H1 (cell line): ENCODE measurements at regions not wholly inside any gene's neighbourhood (a gene's known extent, or its start where the extent isn't known, plus 50 kb on each side); places are given as distances from the start of the nearest gene placed in this dataset.

Source experiments
- CTCF ChIA-PET: fragments of 300-600 bp; sonication (Branson Sonifier 250); formaldehyde crosslinking; loops from one replicate; lab custom pipeline; 2021; ENCODE audit not compliant: partially characterized antibody; lab: Charles Lee
- POLR2A ChIA-PET: fragments of 300-600 bp; sonication (Branson Sonifier 250); formaldehyde crosslinking; loops from one replicate; lab custom pipeline; 2021; ENCODE audit warnings: inconsistent platforms; ENCODE audit not compliant: partially characterized antibody; lab: Charles Lee
- DNase-seq, 2 experiments: peaks; one replicate each; pipeline versions ENCODE4 v3.0.0 to v3.0.0-alpha.2; 2010 to 2022; ENCODE audit warnings: low spot score in 2 of 2, low read depth in 1 of 2, mixed read lengths in 1 of 2
- FAIRE-seq: peaks from 2 replicates; lab custom pipeline; 2011; peaks lifted over from hg19 to GRCh38; lab: Jason Lieb, UNC
- H2AFZ ChIP-seq: 2 replicates; pipeline ENCODE4 v1.8.1; 2012; ENCODE audit warnings: low read length, inconsistent platforms
- H2AK5ac ChIP-seq: 2 replicates; pipeline ENCODE4 v1.6.1; 2013; ENCODE audit warnings: low read depth, low read length
- H2BK120ac ChIP-seq: replicated peaks from 2 replicates; pipeline ENCODE3; 2013; ENCODE audit warnings: low read depth, low read length, inconsistent platforms
- H2BK12ac ChIP-seq: 2 replicates; pipeline ENCODE4 v1.6.1; 2013; ENCODE audit warnings: low read depth, low read length
- H2BK15ac ChIP-seq: 2 replicates; pipeline ENCODE4 v1.6.1; 2013; ENCODE audit warnings: low read length
- H2BK20ac ChIP-seq: 2 replicates; pipeline ENCODE4 v1.6.1; 2013; ENCODE audit warnings: low read length
- H2BK5ac ChIP-seq: 2 replicates; pipeline ENCODE4 v1.6.1; 2013; ENCODE audit warnings: low read depth, low read length
- H3K14ac ChIP-seq: 2 replicates; pipeline ENCODE4 v1.6.1; 2013; ENCODE audit warnings: inconsistent platforms; ENCODE audit not compliant: insufficient read length
- H3K18ac ChIP-seq: 2 replicates; pipeline ENCODE4 v1.6.1; 2013; ENCODE audit warnings: low read length; ENCODE audit errors: extremely low read depth
- H3K23ac ChIP-seq: 2 replicates; pipeline ENCODE4 v1.6.1; 2013; ENCODE audit warnings: inconsistent platforms; ENCODE audit not compliant: insufficient read length
- H3K23me2 ChIP-seq: 2 replicates; pipeline ENCODE4 v1.6.1; 2013; ENCODE audit warnings: low read depth, low read length
- H3K27ac ChIP-seq: 2 replicates; pipeline ENCODE4 v1.6.1; 2011; ENCODE audit warnings: low read depth, low read length, inconsistent platforms
- H3K27me3 ChIP-seq, 4 experiments: replicated peaks in 1 of 4; 1 replicate in 1 of 4; 2 replicates in 3 of 4; pipeline versions ENCODE4 v1.6.1 to v1.8.1; 2011 to 2013; ENCODE audit warnings: low read length in 3 of 4, mild to moderate bottlenecking in 3 of 4, inconsistent platforms in 2 of 4, mixed read lengths in 2 of 4, moderate library complexity in 1 of 4; ENCODE audit not compliant: control insufficient read depth in 3 of 4, insufficient read depth in 3 of 4; ENCODE audit errors: extremely low read depth in 1 of 4
- H3K36me3 ChIP-seq, 4 experiments: 2 replicates each; pipeline versions ENCODE4 v1.6.1 to v1.8.1; 2011 to 2013; ENCODE audit warnings: mild to moderate bottlenecking in 4 of 4, low read length in 3 of 4, moderate library complexity in 2 of 4, control low read depth in 1 of 4, inconsistent platforms in 1 of 4; ENCODE audit not compliant: insufficient read depth in 4 of 4, control insufficient read depth in 2 of 4
- H3K4ac ChIP-seq: replicated peaks from 2 replicates; pipeline ENCODE3; 2013; ENCODE audit warnings: low read length, low read depth, mixed read lengths, inconsistent platforms; ENCODE audit not compliant: insufficient read length
- H3K4me1 ChIP-seq, 4 experiments: replicated peaks in 1 of 4; 1 replicate in 1 of 4; 2 replicates in 3 of 4; pipeline versions ENCODE4 v1.6.1 to v1.8.1; 2011 to 2013; ENCODE audit warnings: low read length in 3 of 4, inconsistent platforms in 2 of 4, mixed read lengths in 1 of 4; ENCODE audit not compliant: insufficient read depth in 4 of 4, control insufficient read depth in 3 of 4
- H3K4me2 ChIP-seq, 2 experiments: 2 replicates each; pipeline versions ENCODE4 v1.6.1 to v1.8.1; 2011 to 2013; ENCODE audit warnings: low read depth in 2 of 2, low read length in 2 of 2, control low read depth in 1 of 2, inconsistent platforms in 1 of 2, mild to moderate bottlenecking in 1 of 2; ENCODE audit not compliant: insufficient read depth in 1 of 2
- H3K4me3 ChIP-seq, 4 experiments: fragments of 200-600, 300-600 bp in 1 of 4; sonication (generic), shearing (Covaris generic), sonication (Bioruptor Twin) in 1 of 4; 2 replicates each; pipeline versions ENCODE4 v1.5.1 to v1.8.1; 2011 to 2016; ENCODE audit warnings: low read length in 4 of 4, low read depth in 3 of 4, control low read depth in 2 of 4, inconsistent platforms in 2 of 4, mild to moderate bottlenecking in 2 of 4, mixed read lengths in 1 of 4, moderate library complexity in 1 of 4; ENCODE audit not compliant: insufficient read depth in 2 of 4; ENCODE audit errors: extremely low read depth in 1 of 4
- H3K56ac ChIP-seq: replicated peaks from 2 replicates; pipeline ENCODE3; 2013; ENCODE audit warnings: low read depth, mild to moderate bottlenecking, mixed read lengths, low read length, inconsistent platforms; ENCODE audit not compliant: insufficient read length
- H3K79me1 ChIP-seq: 2 replicates; pipeline ENCODE4 v1.6.1; 2013; ENCODE audit warnings: low read depth, low read length, control low read depth
- H3K79me2 ChIP-seq, 2 experiments: 2 replicates each; pipeline versions ENCODE4 v1.6.1 to v1.8.1; 2012 to 2013; ENCODE audit warnings: low read length in 2 of 2, mild to moderate bottlenecking in 2 of 2, inconsistent platforms in 1 of 2; ENCODE audit not compliant: insufficient read depth in 2 of 2, control insufficient read depth in 1 of 2
- H3K9ac ChIP-seq, 4 experiments: replicated peaks in 1 of 4; 1 replicate in 1 of 4; 2 replicates in 3 of 4; pipeline versions ENCODE4 v1.6.1 to v1.8.1; 2011 to 2013; ENCODE audit warnings: low read depth in 3 of 4, low read length in 3 of 4, control low read depth in 2 of 4, mild to moderate bottlenecking in 2 of 4, moderate library complexity in 2 of 4, inconsistent platforms in 1 of 4; ENCODE audit errors: extremely low read depth in 1 of 4
- H3K9me3 ChIP-seq, 2 experiments: 2 replicates each; pipeline versions ENCODE4 v1.6.1 to v1.8.1; 2012 to 2013; ENCODE audit warnings: mild to moderate bottlenecking in 2 of 2, moderate library complexity in 2 of 2, control low read depth in 1 of 2, inconsistent platforms in 1 of 2, low read depth in 1 of 2, low read length in 1 of 2, mixed read lengths in 1 of 2; ENCODE audit not compliant: insufficient read depth in 2 of 2
- H4K20me1 ChIP-seq, 2 experiments: replicated peaks in 1 of 2; 2 replicates each; pipeline versions ENCODE3 to v1.8.1; 2011 to 2013; ENCODE audit warnings: inconsistent platforms in 2 of 2, low read length in 2 of 2, mild to moderate bottlenecking in 1 of 2; ENCODE audit not compliant: insufficient read depth in 2 of 2, control insufficient read depth in 1 of 2
- H4K5ac ChIP-seq: 2 replicates; pipeline ENCODE4 v1.6.1; 2013; ENCODE audit warnings: low read length, low read depth, mixed read lengths, inconsistent platforms; ENCODE audit not compliant: insufficient read length
- H4K8ac ChIP-seq: 2 replicates; pipeline ENCODE4 v1.8.0; 2013; ENCODE audit warnings: mild to moderate bottlenecking, moderate library complexity, low read length, inconsistent platforms; ENCODE audit not compliant: insufficient read depth; ENCODE audit errors: extremely low read depth
- H4K91ac ChIP-seq: replicated peaks from 2 replicates; pipeline ENCODE3; 2013; ENCODE audit warnings: low read length, mixed read lengths, inconsistent platforms; ENCODE audit not compliant: insufficient read length
- ASH2L ChIP-seq: fragments of 200-600, 300-600 bp; sonication (generic); IDR thresholded peaks from one replicate; pipeline ENCODE4 v1.7.1; 2017; ENCODE audit warnings: low read length
- ATF3 ChIP-seq: IDR thresholded peaks from 2 replicates; pipeline ENCODE4 v1.6.1; 2011; ENCODE audit warnings: low read depth, mild to moderate bottlenecking, low read length; ENCODE audit not compliant: insufficient read depth
- CHD1 ChIP-seq: IDR thresholded peaks from 2 replicates; pipeline ENCODE4 v1.6.1; 2012; ENCODE audit warnings: low read depth, low read length, improper control_type of control experiment
- CTCF ChIP-seq, 3 experiments: IDR thresholded peaks; 1 replicate in 2 of 3; 2 replicates in 1 of 3; pipeline versions ENCODE4 v1.5.1 to v1.6.1; 2011; ENCODE audit warnings: low read length in 3 of 3, mild to moderate bottlenecking in 3 of 3, inconsistent platforms in 2 of 3, low read depth in 1 of 3, moderate library complexity in 1 of 3; ENCODE audit not compliant: insufficient read depth in 1 of 3; ENCODE audit errors: control extremely low read depth in 1 of 3
- FOSL1 ChIP-seq: IDR thresholded peaks from 2 replicates; pipeline ENCODE4 v1.6.1; 2011; ENCODE audit warnings: mild to moderate bottlenecking, low read depth, low read length, moderate library complexity; ENCODE audit not compliant: insufficient read depth
- GABPA ChIP-seq: IDR thresholded peaks from 2 replicates; pipeline ENCODE4 v1.6.1; 2011; ENCODE audit warnings: mild to moderate bottlenecking, low read length, moderate library complexity, borderline replicate concordance; ENCODE audit not compliant: insufficient read depth
- POLR2A ChIP-seq, 2 experiments: IDR thresholded peaks; 1 replicate in 1 of 2; 2 replicates in 1 of 2; pipeline ENCODE4 v1.6.1; 2011; ENCODE audit warnings: low read depth in 2 of 2, low read length in 2 of 2, mild to moderate bottlenecking in 2 of 2; ENCODE audit errors: control extremely low read depth in 1 of 2
- SIRT6 ChIP-seq: IDR thresholded peaks from one replicate; pipeline ENCODE4 v1.7.1; 2012; ENCODE audit warnings: low read length, inconsistent platforms
- TAF7 ChIP-seq: optimal IDR thresholded peaks from 2 replicates; pipeline ENCODE3; 2011; ENCODE audit warnings: low read depth, mild to moderate bottlenecking, inconsistent platforms, low read length, moderate library complexity, borderline replicate concordance
- TCF12 ChIP-seq: IDR thresholded peaks from 2 replicates; pipeline ENCODE4 v1.6.1; 2011; ENCODE audit warnings: low read depth, mild to moderate bottlenecking, low read length
- TEAD4 ChIP-seq: IDR thresholded peaks from 2 replicates; pipeline ENCODE4 v1.6.1; 2012; ENCODE audit warnings: low read depth, low read length, inconsistent platforms, mixed read lengths
- WGBS, 2 experiments: shearing (Covaris generic) in 1 of 2; methylation state at CpG; one replicate each; pipeline versions ENCODE4 v1.1.6 to v1.1.7; 2013 to 2015; ENCODE audit warnings: low lambda C conversion rate in 2 of 2, mixed read lengths in 2 of 2, inconsistent platforms in 1 of 2, low coverage in 1 of 2, missing lambda C conversion rate in 1 of 2; ENCODE audit not compliant: insufficient replicate concordance in 2 of 2, insufficient coverage in 1 of 2, insufficient read length in 1 of 2; ENCODE audit errors: extremely low coverage in 1 of 2, missing lambda C conversion rate in 1 of 2; 5-methylcytosine and 5-hydroxymethylcytosine counted together

- Histone ChIP-seq H3K4me1 (no peaks in the 10 kb centered on the region), H3K14ac (no peak overlapping the region), H3K79me1 (no peaks in the 10 kb centered on the region), H3K4me3 (no peak overlapping the region), H4K20me1 (no peaks in the 10 kb centered on the region), H3K27me3 (no peaks in the 10 kb centered on the region), H3K23me2 (no peaks in the 10 kb centered on the region), H2BK5ac (no peak overlapping the region), H3K36me3 (no peaks in the 10 kb centered on the region), H3K4me2 (no peak overlapping the region), H3K23ac (no peak overlapping the region), H3K27ac (no peak overlapping the region), H4K91ac (no peak overlapping the region), H2BK120ac (no peak overlapping the region), H3K9ac (no peak overlapping the region), H3K79me2 (no peaks in the 10 kb centered on the region), H3K18ac (no peak overlapping the region), H2BK20ac (no peak overlapping the region), H2AK5ac (no peak overlapping the region), H3K9me3 (no peaks in the 10 kb centered on the region), H2AFZ (no peak overlapping the region), H3K56ac (no peak overlapping the region), H3K4ac (no peak overlapping the region), H2BK12ac (no peak overlapping the region), H2BK15ac (no peak overlapping the region), H4K5ac (no peak overlapping the region), H4K8ac (no peak overlapping the region)
- WGBS, 2 experiments, result 92% methylated on average over 3 of the region's 3 CpGs; no CpG with 5 or more reads in 1 of the 2 experiments
- FAIRE-seq (no peak), DNase-seq (no peak)
- ChIA-PET POLR2A (no interaction called here), CTCF (no interaction called here)
- TF ChIP-seq ATF3, result no peak
- TF ChIP-seq FOSL1, result no peak
- no peak for TF ChIP-seq CTCF (IDR thresholded peaks at IDR 0.05; ENCODE audit: control extremely low read depth in 1 of 3, insufficient read depth in 1 of 3, low read depth in 1 of 3, low read length in 3 of 3)
- no peak for TF ChIP-seq TCF12
- no peak for TF ChIP-seq POLR2A (IDR thresholded peaks at IDR 0.05; ENCODE audit: control extremely low read depth in 1 of 2, low read depth in 2 of 2, low read length in 2 of 2)
- TF ChIP-seq TAF7, result no peak
- no peak for TF ChIP-seq SIRT6
- no peak for TF ChIP-seq ASH2L
- TF ChIP-seq TEAD4, result no peak
- TF ChIP-seq GABPA, result no peak
- no peak for TF ChIP-seq CHD1
Observed at GRCh38 chr3:106010829-106011228, 142.0 kb upstream of the CBLB start.
